Panc1 (cell line): ENCODE measurements at regions not wholly inside any gene's neighbourhood (a gene's known extent, or its start where the extent isn't known, plus 50 kb on each side); places are given as distances from the start of the nearest gene placed in this dataset.
"Not testable (repeated sequence)": the region's sequence is repeated elsewhere in the genome, so short reads cannot be mapped to it uniquely, and the experiment has no call there.

ENCODE experiments used
- ATAC-seq: fragments of 200-7000 bp; cut with Tn5 transposase; 2 replicates; pipeline ENCODE4 v1.9.1; 2020; ENCODE audit warnings: mild to moderate bottlenecking, moderate library complexity
- BruUV-seq: library from RNA; stranded (reverse); fragments of 400-500 nt; replicated peaks from 2 replicates; lab custom pipeline; 2021; lab: Mats Ljungman, UMichigan
- CTCF ChIA-PET: fragments of 300-600 bp; sonication (Branson Sonifier 250); formaldehyde crosslinking; loops from one replicate; lab custom pipeline; 2022; ENCODE audit warnings: antibody characterized with exemption; lab: Charles Lee
- POLR2A ChIA-PET: fragments of 300-600 bp; sonication (Branson Sonifier 250); formaldehyde crosslinking; loops from one replicate; lab custom pipeline; 2022; ENCODE audit warnings: antibody characterized with exemption; lab: Charles Lee
- DNase-seq: peaks from one replicate; pipeline ENCODE4 v3.0.0-alpha.2; 2010; ENCODE audit warnings: low read depth, low spot score
- H3K27ac ChIP-seq: 2 replicates; pipeline ENCODE4 v1.5.1; 2011; ENCODE audit warnings: mild to moderate bottlenecking, low read length, inconsistent platforms
- H3K27me3 ChIP-seq: fragments of 200-500 bp; sonication (Bioruptor generic); 2 replicates; pipeline ENCODE4 v1.6.0; 2014; ENCODE audit warnings: low read length, inconsistent platforms; ENCODE audit not compliant: control insufficient read depth, insufficient read depth
- H3K36me3 ChIP-seq: fragments of 200-500 bp; sonication (Bioruptor generic); 2 replicates; pipeline ENCODE4 v1.5.1; 2014; ENCODE audit warnings: inconsistent platforms, mild to moderate bottlenecking, low read length, moderate library complexity; ENCODE audit not compliant: control insufficient read depth, insufficient read depth
- H3K4me1 ChIP-seq: 2 replicates; pipeline ENCODE4 v1.5.1; 2011; ENCODE audit warnings: inconsistent platforms, mild to moderate bottlenecking, low read length, moderate library complexity; ENCODE audit not compliant: control insufficient read depth, insufficient read depth
- H3K4me3 ChIP-seq, 2 experiments: 2 replicates each; pipeline ENCODE4 v1.5.1; 2011 to 2012; ENCODE audit warnings: low read depth in 2 of 2, low read length in 2 of 2, mild to moderate bottlenecking in 2 of 2, inconsistent platforms in 1 of 2, moderate library complexity in 1 of 2
- H3K9me3 ChIP-seq: fragments of 200-500 bp; sonication (Bioruptor generic); 2 replicates; pipeline ENCODE4 v1.5.1; 2014; ENCODE audit warnings: low read depth, mild to moderate bottlenecking, inconsistent platforms, low read length, moderate library complexity; ENCODE audit not compliant: control insufficient read depth, insufficient read depth
- CTCF ChIP-seq: fragments of 450-650 bp; IDR thresholded peaks from 2 replicates; pipeline ENCODE4 v1.5.1; 2017; ENCODE audit warnings: mild to moderate bottlenecking
- POLR2AphosphoS5 ChIP-seq: IDR thresholded peaks from 2 replicates; pipeline ENCODE4 v1.6.1; 2012; ENCODE audit warnings: mild to moderate bottlenecking, low read depth, low read length, moderate library complexity
- REST ChIP-seq, 2 experiments: IDR thresholded peaks; 2 replicates each; pipeline ENCODE4 v1.6.1; 2011 to 2012; ENCODE audit warnings: low read depth in 2 of 2, control low read depth in 1 of 2, low read length in 1 of 2, mild to moderate bottlenecking in 1 of 2, moderate library complexity in 1 of 2; ENCODE audit not compliant: insufficient read depth in 1 of 2
- SIN3A ChIP-seq: IDR thresholded peaks from 2 replicates; pipeline ENCODE4 v1.6.1; 2012; ENCODE audit warnings: low read depth, mild to moderate bottlenecking, low read length, moderate library complexity, borderline replicate concordance; ENCODE audit not compliant: insufficient read depth
- TCF7L2 ChIP-seq: IDR thresholded peaks from 2 replicates; pipeline ENCODE4 v1.6.1; 2011; ENCODE audit warnings: mild to moderate bottlenecking, low read depth, low read length, inconsistent platforms
- in situ Hi-C: cut with HindIII; loops from 2 replicates; pipeline ENCODE4 v1.10.0; 2016; ENCODE audit warnings: low sequenced_read_pairs, low pct_unique_long_range_greater_than_20kb
- intact Hi-C: fragments of 100-400 bp; cut with micrococcal nuclease; formaldehyde crosslinking; loops from one replicate; pipeline ENCODE4 v1.10.0; 2022; ENCODE audit not compliant: unreplicated experiment

GRCh38 chr11:60610702-60611101, 88.7 kb upstream of the MS4A8 start:
- in situ Hi-C loops: no loop called here
- TF ChIP-seq CTCF (no peak), SIN3A (no peak), TCF7L2 (no peak), POLR2AphosphoS5 (no peak), REST (IDR thresholded peaks at IDR 0.05; ENCODE audit: insufficient read depth in 1 of 2, low read depth in 2 of 2, low read length in 1 of 2) (no peak)
- DNase-seq: no peak
- H3K27ac ChIP-seq: no peak overlapping the region
- BruUV-seq: no TSS peak
- ChIA-PET POLR2A (no interaction called here), CTCF (no interaction called here)
- no peak for ATAC-seq
- no peaks in the 10 kb centered on the region for H3K9me3 ChIP-seq
- intact Hi-C loops: loop anchor here (10.0 kb wide), 1 partner anchor 126 kb away; no protein-coding TSS in a partner anchor
- H3K27me3 ChIP-seq: peaks cover 3% of the 10 kb centered on the region; the same call in 1 of the 2 replicates
- H3K4me3 ChIP-seq: no peak overlapping the region
- no peaks in the 10 kb centered on the region for H3K4me1 ChIP-seq
- H3K36me3 ChIP-seq: no peaks in the 10 kb centered on the region

- in situ Hi-C loops (no loop called here), intact Hi-C loops (loop anchor here (5.0 to 10.0 kb wide), 2 partner anchors 131 to 268 kb away; no protein-coding TSS in a partner anchor)
- Histone ChIP-seq H3K27me3 (peaks cover 3% of the 10 kb centered on the region; the same call in 1 of the 2 replicates), H3K4me1 (no peaks in the 10 kb centered on the region), H3K36me3 (no peaks in the 10 kb centered on the region), H3K27ac (no peak overlapping the region), H3K9me3 (no peaks in the 10 kb centered on the region), H3K4me3 (no peak overlapping the region)
- CTCF ChIA-PET: no interaction called here
- no peak for ATAC-seq
- POLR2A ChIA-PET: no interaction called here
- DNase-seq: no peak
- no TSS peak for BruUV-seq
- no peak for TF ChIP-seq TCF7L2
- no peak for TF ChIP-seq REST (IDR thresholded peaks at IDR 0.05; ENCODE audit: insufficient read depth in 1 of 2, low read depth in 2 of 2, low read length in 1 of 2)
- TF ChIP-seq SIN3A: no peak
- no peak for TF ChIP-seq POLR2AphosphoS5
- TF ChIP-seq CTCF: no peak
Measured at GRCh38 chr11:60615497-60615896, 83.9 kb upstream of the MS4A8 start.

- H3K4me1 ChIP-seq, ATAC-seq, in situ Hi-C loops: not testable (repeated sequence)
Measured at GRCh38 chr11:60621940-60622339, 77.5 kb upstream of the MS4A8 start.

GRCh38 chr11:60622776-60623175, 76.6 kb upstream of the MS4A8 start:
- BruUV-seq, H3K27me3 ChIP-seq: not testable (repeated sequence)

More at GRCh38 chr11:60621940-60622339, 77.5 kb upstream of the MS4A8 start:
- CTCF ChIA-PET, BruUV-seq, DNase-seq, H3K4me3 ChIP-seq, H3K9me3 ChIP-seq, POLR2A ChIA-PET, intact Hi-C loops, H3K36me3 ChIP-seq, H3K27ac ChIP-seq, H3K27me3 ChIP-seq: not testable (repeated sequence)

More at GRCh38 chr11:60622776-60623175, 76.6 kb upstream of the MS4A8 start:
- H3K9me3 ChIP-seq, H3K4me1 ChIP-seq, H3K4me3 ChIP-seq, in situ Hi-C loops, H3K36me3 ChIP-seq, H3K27ac ChIP-seq, CTCF ChIA-PET, intact Hi-C loops, DNase-seq, ATAC-seq, POLR2A ChIA-PET: not testable (repeated sequence)
